Renal cortical epithelial cell (primary cell): ENCODE measurements at regions not wholly inside any gene's neighbourhood (a gene's known extent, or its start where the extent isn't known, plus 50 kb on each side); places are given as distances from the start of the nearest gene placed in this dataset.
"Not testable (repeated sequence)": the region's sequence is repeated elsewhere in the genome, so short reads cannot be mapped to it uniquely, and the experiment has no call there.

Source experiments
- DNase-seq: peaks from one replicate; pipeline ENCODE4 v3.0.0-alpha.2; 2011; ENCODE audit warnings: low read depth

DNA sequence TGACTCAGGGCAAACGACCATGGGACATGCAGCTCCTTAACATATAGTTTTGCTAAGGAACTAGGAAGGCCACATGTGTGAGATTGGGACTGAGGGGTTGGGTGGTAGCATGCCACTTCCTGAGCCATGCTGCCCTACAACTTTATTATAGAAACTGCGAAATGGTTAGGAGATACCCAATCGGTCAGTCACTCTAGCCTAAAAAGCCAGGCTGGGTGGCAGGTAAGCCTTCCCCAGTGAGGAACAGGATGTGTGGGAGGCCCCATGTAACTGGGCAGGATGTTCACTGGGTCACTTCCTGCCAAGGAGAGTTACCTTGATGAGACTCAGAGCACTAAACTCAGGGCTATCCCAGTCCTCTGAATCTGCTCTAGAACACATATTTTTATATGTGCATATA, 123.5 kb downstream of the MAP3K7 start:
- DNase-seq = no peak

DNA sequence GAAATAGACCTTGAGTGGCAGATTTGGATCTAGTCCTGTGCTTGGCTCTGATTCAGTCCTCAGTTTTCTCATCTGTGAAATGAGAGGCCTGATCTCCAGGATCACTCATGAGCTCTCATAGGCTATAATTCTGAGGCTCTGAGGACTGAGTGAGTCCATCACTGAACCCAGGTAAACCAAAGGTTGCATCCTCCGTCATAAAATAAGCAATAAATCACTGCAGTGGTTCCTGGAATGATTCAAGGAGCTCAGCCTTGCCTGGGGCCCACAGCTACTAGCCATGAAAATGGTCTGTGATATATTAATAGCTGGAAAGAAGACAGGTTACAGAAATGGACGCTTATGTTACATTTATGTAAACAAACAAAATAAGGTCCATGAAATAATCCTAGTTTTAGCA, 124.8 kb downstream of the MAP3K7 start:
- no peak for DNase-seq

DNA sequence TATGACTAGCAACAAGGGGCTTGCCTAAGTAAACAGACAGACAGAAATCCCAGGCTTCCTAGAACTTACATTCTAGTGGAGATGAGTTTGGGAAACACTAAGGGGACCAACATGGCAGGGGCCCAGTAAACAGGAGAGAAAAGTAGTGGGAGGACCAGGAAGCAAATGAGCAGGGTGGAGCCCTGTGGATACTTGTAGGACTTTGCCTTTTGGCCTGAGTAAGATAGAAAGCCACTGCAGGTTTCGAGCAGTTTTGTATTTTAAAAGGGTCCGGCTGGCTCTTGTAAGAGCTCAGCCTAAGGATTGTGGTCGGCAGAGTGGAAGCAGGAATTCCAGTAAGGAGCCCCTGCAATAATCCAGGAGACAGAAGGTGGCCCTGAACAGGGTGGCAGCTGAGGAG, 125.5 kb downstream of the MAP3K7 start:
- DNase-seq = no peak

- DNase-seq = no peak
Observed at GRCh38 chr6:90460051-90460450, 126.8 kb downstream of the MAP3K7 start.

DNA sequence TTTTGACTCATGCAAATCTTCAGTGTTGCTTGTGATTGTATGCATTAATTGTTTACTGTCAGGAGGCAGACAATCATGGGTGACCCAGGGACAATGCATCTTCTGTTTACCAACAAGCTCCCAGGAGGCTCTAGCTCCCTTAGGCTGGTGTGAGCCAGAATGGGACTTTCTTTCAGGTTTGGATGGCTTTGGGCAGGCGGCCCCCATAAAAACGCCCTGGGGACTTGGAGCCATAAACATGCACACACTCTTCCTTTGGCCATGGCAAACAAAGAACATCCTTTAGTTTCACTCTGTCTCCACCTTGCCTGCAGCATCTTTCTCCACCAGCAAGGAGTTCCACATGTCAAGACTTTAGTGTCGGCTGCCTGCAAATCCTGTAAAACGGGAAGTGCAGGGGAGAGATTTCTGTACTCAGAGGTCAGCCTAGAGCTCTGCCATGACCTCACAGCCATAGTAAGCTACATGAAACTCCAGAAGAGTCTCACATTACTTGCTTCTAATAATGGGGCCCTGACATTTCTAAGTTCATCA, 127.6 kb downstream of the MAP3K7 start:
- DNase-seq = no peak

DNA sequence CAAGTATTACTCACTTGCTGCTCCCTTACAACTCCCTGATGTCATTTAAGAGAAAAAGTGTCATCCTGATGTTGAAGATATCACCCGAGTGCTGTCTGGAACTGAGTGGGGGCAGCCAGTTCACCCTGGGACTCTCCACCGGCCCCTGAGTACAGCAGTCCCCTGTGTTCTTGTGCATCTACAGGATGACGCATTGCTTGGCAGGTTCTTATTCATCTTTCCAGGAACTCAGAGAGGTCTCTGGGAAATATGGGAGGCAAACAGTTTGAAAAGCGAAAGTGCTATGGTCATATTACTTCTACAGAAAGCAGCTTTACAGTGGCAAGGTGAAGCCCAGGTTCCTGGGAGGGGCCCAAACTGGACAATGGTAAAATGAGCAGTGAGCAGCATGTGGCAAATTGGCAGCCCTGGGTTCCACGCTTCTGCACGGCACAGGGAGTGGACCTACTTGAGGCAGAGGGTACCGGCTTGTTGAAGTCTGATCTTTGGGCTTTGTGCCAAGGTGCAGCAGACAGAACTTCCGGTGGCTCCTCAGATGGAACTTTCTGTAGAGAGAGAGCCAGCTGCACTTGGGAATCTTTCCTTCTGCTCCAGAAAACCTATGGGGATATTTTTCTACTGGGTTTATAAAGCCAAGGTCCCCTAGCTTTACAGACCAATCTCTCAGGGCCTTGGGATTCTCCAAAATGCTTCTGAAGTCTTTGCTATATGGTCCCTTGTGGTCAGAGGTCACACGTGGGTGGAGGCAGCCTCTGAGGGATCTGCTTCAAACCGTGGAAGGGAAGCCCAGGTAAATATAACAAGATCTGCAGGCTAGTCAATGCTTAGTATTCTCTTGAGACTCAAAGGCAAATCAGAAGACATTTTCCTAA, 128.3 kb downstream of the MAP3K7 start:
- peak; percentile 38 for DNase-seq

DNA sequence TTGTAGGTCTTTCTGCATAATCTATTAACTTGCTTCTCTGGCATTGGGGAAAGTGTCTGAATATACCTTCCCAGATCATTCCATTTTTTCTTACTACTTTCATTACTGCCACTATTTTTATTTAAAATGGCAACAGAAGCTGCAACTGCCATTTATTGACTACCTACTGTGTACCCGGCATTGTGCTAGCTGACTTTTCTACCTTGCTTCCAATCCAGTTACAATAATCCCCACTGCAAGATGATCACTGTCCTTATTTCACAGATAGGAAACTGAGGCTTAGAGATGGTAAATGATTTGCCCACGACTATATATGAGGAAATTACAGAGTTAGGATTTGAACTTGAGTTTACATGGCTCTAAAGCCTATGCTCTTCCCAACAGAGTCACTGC, 129.0 kb downstream of the MAP3K7 start:
- no peak for DNase-seq

DNA sequence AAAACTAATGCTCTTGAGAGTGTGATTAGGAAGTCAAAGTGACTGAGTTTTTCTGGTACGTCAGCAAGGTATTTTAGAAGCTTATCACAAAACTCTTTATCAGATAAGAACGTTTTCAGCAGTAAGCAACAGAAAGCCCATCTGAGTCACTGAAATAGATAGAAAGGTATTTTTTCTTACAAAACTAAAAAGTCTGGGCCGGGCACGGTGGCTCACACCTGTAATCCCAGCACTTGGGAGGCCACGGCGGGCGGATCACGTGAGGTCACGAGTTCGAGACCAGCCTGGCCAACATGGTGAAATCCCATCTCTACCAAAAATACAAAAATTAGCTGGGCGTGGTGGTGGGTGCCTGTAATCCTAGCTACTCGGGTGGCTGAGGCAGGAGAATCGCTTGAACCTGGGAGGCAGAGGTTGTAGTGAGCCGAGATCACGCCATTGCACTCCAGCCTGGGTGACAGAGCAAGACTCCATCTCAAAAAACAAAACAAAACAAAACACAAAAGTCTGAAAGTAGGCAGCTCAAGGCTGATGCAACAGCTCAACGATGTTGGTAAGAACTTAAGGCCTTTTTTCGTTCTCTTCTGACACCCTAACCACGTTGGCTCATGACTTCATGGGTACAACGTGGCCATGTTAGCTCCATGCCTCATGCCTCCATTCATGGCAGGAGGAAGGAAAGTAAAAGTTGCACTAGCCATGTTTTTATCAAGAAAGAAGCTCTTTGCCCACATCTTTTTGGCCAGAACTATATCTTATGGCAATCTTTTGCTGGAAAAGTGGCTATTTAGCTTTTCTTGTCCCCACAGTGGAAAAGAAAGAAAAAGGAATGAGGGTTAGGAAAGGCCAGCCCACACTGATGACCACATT, 129.6 kb downstream of the MAP3K7 start:
- not testable (repeated sequence) for DNase-seq

- no peak for DNase-seq
Observed at GRCh38 chr6:90456001-90456400, 130.9 kb downstream of the MAP3K7 start.

- DNase-seq = no peak
Observed at GRCh38 chr6:90454836-90455427, 131.9 kb downstream of the MAP3K7 start.

DNA sequence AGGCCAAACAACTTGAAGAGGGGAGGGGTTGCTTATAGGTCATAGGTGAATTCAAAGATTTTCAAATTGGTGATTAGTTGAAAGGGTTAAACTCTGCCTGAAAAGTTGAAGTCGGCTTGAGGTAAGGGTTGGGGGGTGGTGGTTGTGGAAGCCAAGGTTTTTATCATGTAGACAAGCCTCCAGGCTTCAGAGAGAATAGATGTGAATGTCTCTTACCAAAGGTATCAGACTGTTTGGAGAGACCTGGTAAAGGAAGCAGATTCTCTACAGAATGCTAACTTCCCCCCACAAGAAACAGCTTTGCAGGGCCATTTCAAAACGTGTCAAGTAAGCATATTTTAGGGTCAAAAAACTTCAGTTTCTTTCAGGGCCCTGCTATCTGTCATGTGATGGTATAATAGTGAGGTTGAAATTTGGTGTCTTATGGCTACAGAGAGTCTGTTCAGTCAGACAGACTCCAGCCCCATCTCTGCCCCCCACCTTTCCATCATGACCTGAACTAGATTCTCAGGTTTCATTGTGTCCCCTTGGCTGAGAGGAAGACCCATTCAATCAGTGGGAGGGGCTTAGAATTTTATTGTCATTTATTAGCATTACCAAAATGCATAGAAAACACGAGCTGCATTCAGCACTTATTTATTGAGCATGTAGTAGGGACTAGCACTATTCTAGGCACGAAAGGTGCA, 136.5 kb downstream of the MAP3K7 start:
- no peak for DNase-seq

- no peak for DNase-seq
Observed at GRCh38 chr6:90449311-90449710, 137.6 kb downstream of the MAP3K7 start.

- no peak for DNase-seq
Observed at GRCh38 chr6:90448836-90449235, 138.0 kb downstream of the MAP3K7 start.

- DNase-seq = no peak
Observed at GRCh38 chr6:90446164-90446563, 140.7 kb downstream of the MAP3K7 start.

DNA sequence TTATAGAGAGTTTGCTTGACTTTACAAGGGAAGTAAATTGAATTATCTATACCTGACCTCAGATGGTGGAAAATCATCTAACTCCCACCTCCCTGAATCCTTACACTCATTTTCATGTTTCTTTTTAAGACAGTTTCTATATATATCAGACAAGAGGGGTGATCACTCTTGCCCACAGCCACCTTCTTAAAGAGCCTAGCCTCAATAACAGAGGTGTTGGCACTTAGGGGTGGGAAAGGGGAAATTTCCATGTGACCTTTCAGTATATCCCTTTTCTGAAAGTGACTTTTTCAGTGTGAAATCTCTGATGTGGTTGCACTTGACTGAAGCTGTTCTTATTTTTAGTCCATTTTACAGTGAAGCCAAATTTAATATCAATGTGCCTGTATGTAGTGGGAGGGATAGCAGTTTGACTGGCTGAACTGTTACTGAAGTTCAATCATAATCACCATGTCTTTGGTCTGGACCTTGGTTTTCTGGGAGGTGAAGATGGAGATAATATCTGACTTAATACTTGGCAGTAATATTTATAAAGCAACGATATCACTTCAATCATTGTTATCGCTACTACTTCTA, 141.3 kb downstream of the MAP3K7 start:
- no peak for DNase-seq

- DNase-seq = peak; percentile 10
Observed at GRCh38 chr6:90444160-90444714, 142.6 kb downstream of the MAP3K7 start.

DNA sequence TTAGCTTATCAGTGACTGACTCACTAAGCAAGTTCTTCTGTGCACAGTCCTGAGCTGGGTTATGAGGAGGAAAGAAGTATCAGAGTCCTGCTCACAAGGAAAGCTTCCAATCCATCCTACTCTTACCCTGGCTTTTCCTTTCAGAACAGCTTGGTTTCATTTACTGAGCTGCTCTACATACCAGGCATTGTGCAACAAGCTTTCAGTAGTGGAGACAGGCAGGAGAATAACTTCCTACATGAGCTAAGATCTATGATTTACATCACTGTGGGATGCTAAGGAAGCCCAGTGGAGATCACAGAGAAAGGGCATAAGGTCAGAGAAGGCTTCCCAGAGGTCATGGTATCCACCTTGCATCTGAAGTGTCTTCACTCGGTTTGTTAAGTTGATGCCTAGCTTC, 144.5 kb downstream of the MAP3K7 start:
- DNase-seq = no peak

- no peak for DNase-seq
Observed at GRCh38 chr6:90440586-90441283, 144.1 kb upstream of the BACH2 start.

GRCh38 chr6:90439586-90439985, 142.9 kb upstream of the BACH2 start:
- DNase-seq = no peak

GRCh38 chr6:90436403-90436802, 139.8 kb upstream of the BACH2 start:
- DNase-seq = no peak
